T1000 (cell line): ENCODE measurements at regions not wholly inside any gene's neighbourhood (a gene's known extent, or its start where the extent isn't known, plus 50 kb on each side); places are given as distances from the start of the nearest gene placed in this dataset.
"Not testable (repeated sequence)": the region's sequence is repeated elsewhere in the genome, so short reads cannot be mapped to it uniquely, and the experiment has no call there.

Source experiments
- DNase-seq: peaks from one replicate; lab custom pipeline; 2025; ENCODE audit warnings: mixed read lengths; lab: John Stamatoyannopoulos, UW

DNA sequence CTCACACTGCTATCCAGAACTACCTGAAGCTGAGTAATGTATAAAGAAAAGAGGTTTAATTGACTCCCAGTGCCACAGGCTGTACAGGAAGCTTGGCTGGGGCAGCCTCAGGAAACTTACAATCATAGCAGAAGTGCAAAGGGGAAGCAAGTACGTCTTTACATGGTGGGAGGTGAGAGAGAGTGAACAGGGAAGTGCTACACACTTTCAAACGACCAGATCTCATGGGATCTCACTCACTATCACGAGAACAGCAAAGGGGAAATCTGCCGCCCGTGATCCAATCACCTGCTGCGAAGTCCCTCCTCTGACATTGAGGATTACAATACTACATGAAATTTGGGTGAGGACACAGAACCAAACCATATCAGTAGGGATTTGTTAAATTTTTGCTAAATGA is 150.4 kb upstream of the NXPH2 start:
- no peak for DNase-seq

DNA sequence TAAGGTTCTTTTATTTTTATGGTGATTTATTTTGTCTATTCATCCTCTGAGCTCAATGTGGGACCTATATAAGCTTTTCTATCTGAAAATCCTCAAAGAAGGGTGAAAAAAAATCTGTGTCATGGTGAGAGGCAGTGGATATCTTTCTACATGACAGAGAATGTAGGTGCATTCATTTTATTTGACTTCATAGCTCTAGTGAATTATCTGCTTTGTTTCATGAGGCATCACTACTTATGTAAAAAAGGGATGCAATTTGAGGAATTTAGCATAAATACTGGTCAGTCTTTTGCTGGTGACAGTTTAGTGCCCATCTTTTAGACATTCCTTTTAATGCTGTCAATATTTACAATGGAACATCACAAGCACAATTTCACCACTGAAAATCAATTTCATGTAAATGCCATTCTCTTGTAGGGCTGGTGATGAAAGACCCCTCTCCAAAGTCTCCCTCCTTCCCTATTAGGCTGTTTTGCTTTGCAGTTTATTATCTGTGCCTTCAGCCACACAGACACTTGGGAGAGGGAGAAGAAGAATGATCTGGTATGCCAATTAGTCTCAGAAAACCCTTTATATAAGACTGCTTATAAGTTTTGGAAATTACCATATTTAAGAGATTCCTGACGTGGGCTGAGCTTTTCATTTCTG is 148.3 kb upstream of the NXPH2 start:
- DNase-seq: no peak

DNA sequence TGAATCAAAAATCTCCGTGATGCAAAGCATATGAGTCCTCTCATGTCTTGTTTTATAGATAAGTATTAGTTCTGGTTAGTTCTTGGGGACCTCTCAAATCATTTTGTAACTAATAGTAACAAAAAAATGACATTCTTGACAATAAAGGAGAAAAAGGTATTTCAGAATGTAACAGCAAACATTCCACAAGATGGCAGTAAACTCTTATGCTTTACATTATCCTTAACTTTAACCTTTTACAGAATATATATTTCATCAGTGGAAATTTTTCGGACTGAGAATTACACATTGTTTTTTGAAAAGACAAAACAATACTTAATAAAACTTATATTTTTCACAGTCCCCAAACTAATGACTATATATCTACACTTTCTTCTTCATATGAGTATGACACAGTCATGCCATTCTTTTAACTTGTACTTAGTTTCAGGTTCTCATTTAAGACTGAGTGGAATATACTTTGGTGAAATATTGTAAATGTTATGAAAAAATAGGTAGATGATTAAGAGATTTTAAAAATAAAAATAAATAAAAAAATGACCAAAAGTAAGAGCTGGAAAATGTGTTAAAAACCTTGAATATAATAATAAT is 142.9 kb upstream of the NXPH2 start:
- no peak for DNase-seq

DNA sequence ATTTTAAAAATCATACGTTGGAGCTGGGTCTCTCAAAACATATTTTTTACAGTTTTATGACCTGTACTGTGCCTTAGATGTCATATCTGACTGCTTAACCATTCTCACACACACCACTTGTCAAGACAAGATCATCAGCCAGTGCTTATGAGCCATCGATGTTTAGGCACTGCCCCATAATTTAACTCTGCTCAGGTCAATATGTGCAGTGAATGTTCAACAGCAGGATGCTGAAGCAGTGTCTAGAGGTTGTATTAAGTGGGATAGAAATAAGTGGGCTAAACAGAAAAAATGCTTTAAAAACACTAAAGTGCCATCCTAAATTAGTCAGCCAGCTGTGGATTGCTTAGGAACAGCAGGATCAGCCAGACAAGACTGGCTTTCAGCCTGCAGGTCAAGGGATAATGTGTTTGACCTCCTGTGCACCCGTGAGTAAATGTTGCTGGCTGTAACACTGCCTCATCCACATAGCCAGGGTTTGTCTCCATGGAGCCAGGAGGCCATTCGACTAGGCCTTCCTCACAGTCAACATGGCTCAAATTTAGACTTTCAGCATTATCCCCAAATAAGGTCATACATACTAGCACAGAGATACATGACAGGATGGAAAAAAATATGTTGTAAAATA is 139.0 kb upstream of the NXPH2 start:
- no peak for DNase-seq

DNA sequence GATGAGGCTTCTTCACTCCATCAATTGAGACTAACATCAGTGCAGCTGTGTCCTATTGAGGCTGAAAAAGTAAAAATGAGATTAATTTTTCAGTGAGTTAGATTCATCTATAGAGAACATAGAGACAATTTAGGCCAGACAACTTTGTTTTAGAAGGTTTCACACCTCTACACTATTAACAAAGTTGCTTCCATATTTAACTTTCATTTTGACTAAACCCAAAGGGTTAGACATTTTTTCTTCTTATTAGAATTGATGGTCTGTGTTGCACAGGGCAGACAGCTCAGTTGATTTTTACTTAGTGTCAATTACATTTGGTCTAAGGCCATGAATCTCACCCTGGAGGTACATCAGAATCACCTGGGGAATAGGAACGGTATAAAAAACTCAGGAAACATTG is 130.2 kb upstream of the NXPH2 start:
- DNase-seq: no peak

DNA sequence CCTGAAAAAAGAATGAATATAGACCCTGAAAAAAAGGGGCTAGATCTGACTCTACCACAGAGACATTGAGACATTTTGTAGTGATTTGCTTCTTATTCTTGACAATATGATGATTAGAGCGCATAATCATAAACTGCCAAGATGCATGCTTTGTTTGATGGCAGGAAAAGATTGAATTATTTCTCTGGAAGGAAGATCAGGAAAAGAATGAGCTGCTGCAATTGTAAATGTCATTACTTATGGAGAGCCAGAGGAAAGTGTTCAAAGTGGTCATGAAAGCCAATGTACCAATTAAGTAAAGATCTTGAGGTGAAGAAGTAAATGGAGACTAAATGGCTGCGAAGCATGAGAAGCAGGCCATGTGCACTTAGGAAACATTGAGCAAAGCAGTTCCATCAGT is 126.4 kb upstream of the NXPH2 start:
- no peak for DNase-seq

DNA sequence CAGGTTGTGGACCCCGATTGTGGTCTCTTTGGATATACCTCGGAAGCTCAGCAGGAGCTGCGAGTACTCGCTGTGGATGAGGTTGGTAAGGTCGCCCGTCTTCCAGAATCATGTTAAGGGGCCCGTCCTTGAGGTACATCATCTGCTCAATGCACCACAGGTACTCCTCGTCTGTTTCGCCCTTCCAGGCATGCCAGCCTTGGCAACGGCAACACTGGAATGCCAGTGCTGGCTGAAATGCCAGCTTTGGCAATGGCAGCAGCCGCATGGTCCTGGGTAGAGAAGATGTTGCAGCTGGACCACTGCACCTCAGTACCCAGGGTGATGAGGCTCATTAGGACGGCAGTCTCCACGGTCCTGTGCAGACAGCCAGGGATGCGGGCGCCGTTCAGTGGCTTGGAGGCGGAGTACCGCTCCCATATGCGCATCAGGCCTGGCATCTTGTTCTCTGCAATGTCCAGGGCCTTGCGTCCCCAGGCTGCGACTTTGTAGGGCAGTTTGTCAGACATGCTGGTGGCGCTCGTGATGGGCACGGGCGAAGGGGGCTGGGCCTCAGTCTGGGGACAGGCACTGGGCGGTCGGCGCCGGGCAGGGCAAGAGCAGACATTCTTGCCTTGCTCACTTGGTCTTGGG is 122.2 kb upstream of the NXPH2 start:
- DNase-seq: no peak

DNA sequence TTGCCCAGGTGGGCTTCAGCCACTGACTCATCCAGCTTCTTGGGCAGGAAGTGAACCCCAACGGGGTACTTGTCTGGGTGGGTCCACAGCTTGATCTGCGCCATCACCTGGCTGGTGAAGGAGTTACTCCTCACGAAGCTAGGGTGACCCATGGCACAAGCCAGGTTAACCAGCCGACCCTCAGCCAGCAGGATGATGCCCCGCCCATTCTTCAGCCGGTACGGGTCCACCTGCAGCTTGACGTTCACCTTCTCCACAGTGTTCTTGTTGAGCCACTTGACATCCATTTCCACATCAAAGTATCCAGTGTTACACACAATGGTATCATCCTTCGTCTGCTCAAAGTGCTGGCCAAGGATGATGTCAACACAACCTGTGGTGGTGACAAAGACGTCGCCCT is 121.3 kb upstream of the NXPH2 start:
- no peak for DNase-seq

DNA sequence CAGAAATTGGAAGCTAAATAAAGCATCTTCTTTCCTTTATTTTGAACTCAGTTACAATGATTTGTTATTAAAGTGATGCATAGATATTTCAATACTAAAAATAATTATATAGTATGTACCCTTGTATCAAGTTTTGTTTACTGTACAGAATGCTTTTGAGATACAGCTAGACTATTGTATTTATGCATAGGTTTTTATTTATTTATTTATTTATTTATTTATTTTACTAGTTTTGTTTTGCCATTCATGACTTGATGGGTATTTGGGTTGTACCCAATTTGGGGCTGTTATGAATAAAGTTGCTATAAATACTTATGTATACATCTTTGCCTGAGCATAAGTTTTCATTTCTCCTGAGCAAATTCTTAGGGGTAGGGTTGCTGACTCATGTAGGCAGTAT is 118.7 kb upstream of the NXPH2 start:
- no peak for DNase-seq

DNA sequence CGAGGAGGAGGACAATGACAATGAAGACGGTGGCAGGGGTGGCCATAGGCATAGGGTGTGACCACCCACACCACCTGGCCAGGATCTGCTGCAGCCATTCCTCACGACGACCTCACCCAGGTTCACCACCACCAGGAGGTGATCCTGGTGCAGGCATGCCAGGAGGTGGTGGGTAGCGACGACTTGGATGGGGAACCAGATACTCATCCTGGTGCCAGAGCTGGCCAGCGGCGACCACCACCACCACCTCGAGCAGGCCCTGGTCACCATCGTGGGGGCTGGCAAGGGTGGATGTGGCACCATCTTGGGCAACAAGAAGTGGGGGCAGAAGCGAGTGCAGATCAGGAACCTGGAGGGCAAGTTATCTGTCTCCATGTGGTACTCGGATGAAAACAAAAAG is 117.1 kb upstream of the NXPH2 start:
- DNase-seq: no peak

DNA sequence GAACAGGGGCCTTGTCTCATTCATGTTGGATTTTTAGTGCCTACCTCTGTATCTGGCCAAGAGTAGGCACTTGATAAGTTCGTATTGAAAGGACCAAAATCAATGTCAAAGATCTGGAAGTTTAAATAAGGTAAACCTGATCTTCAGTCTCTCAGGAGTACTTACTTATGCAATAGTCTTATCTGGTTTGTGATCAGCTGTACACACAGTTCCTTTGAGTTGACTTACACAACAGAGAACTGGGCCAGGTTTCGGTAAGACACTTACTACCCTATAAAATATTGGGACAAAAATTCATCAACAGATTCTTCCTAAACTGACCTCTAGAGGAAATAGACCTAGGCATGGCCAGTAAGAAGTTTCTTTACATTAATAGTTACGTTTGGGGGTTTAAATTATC is 113.6 kb upstream of the NXPH2 start:
- no peak for DNase-seq

DNA sequence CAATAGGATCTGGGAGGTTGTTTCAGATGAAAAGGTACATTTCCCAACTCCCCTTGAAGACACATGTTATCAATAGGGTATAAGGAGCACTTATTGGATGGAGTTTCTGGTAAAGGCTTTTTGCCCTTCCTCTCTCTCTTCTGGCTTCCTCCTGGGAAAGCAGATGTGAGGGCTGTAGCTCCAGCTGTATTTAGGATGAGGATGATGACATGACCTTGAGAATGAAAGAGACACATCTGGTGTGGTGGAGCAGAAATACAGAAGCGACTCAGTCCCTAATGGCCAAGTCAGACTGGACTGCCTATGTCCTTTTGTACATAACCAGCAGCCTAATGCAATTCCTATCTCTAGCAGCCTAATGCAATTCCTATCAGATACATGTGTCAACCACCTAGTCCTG is 100.9 kb upstream of the NXPH2 start:
- DNase-seq: no peak

DNA sequence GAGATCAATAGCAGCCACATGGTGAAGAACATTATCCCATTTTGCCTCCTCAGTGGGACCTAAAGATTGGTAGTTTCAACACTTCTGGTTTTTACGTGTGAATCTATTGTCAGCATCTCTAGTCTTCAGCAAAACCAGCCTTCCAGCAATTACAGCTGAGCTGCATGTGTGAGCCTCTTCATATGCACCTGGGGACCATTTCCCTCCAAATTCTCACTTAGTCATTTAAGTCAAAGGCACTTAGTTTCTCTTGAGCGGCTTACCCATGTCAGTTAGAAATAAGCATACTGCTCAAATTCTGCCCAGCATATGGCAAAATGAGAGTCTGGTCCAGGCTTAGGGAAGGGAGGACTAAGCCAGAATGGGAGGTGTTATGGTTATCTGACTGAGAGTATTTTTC is 99.7 kb upstream of the NXPH2 start:
- no peak for DNase-seq

DNA sequence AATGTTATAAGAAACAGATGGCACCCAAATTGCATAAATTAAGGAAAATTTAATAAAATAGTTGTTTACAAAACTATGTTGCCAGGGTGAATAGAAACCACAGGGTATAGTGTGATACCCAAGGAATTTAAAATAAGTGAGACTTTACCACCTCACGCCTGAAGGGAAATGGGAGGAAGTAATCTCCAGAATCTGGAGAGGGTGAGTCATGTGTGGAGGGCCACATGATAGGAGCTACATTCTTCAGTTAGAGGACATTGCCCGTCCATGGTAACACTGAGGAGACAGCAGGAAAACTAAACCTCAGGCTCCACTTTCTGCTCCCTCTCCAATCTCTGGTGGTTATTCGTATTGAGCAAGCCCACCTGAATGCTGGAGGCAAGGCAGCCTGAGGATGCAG is 97.2 kb upstream of the NXPH2 start:
- DNase-seq: no peak

DNA sequence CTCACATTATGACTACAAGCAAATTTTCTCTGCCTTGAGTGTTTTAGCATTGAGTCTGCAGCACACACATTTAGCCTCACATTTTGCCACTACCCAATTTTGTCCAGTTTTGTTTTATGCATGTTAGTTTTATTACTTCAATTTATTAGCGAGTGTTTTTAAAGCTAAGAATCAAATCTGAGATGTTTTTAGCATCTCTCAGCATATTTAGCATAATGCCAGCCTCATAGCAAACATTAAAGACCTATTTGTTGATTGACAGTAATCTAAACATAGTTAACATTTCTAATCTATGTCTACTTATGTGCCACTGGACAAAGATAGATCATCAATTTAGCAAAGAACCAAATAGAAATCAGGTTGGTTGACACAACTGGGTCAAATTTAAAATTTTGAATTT is 94.1 kb upstream of the NXPH2 start:
- DNase-seq: no peak

DNA sequence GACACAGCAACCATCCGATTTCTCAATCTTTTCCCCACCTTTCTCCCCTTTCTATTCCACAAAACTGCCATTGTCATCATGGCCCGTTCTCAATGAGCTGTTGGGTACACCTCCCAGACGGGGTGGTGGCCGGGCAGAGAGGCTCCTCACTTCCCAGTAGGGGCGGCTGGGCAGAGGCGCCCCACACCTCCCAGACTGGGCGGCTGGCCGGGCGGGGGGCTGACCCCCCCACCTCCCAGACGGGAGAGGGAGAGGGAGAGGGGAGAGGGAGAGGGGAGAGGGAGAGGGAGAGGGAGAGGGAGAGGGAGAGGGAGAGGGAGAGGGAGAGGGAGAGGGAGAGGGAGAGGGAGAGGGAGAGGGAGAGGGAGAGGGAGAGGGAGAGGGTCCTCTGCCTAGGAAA is 91.9 kb upstream of the NXPH2 start:
- not testable (repeated sequence) for DNase-seq

DNA sequence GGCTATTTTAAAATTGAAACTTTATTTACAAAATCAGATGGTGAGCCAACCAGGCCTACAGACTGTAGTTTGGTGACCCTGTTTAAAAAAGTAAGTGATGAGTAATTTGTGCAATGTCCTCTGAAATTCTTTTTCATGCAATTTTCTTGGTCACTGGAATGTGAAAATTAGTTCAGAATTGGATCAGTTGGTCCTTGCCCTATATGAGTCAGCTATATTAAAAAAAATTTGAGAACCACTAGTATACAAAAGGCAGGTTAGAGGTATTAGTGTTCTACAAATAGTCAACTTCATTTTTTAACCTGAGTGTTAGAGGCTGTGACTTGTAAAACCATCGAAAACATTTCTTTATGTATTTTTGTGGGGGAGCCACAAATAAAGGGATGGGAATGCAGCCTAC is 91.1 kb upstream of the NXPH2 start:
- DNase-seq: no peak

DNA sequence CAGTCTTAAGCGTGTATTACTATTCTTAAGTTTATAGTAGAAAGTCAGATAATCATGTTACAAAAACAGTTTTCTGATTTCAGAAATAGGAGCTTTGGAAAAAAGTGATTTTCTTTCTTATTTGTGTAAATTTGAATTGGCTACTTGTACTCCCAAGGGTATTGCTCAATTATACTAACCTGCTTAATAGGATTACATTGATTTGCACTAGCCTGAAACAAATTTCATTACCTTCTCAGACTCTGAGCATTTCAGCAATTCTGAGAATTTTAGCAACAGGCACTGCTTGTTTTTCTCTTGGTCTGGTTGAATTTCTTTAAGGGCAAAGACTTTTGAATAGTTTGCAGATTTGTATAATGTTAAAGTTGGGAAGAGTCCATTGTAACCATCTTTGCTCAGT is 87.2 kb upstream of the NXPH2 start:
- DNase-seq: no peak

DNA sequence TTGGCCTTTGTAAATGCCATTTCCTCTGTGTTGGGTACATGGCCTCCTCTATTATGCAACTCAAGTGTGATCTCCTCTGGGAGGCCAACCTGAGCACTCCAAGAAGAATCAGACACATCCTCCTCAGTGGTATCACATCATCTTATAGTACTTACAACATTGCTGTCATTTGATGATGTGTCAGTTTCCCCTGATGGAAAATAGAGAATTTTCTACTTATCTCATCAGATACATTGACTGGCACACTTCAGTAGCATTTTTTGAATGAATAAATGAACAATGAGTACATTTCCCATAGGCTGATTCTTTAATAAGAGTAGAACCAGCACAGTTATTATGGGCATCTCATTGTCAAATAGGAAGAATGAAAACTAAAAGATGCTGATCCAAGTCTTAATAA is 86.6 kb upstream of the NXPH2 start:
- DNase-seq: no peak

DNA sequence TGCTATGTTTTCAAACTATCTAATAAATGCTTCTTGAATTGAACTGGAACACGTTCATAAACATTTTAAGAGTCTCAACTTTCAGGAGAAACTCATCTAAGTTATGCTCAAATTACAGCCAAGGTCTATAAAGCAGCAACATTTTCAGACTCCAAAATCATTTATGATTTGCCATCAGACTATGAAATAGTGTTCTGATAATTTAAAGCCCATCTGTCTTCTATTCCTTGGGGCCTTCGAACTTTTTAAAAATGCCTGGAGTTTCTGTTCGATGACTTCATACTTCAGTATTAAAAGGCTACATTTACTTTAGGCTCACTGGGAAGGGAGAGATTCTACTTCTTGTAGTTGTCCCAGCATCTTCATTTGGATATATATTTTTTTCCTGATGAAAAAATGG is 73.6 kb upstream of the NXPH2 start:
- no peak for DNase-seq

DNA sequence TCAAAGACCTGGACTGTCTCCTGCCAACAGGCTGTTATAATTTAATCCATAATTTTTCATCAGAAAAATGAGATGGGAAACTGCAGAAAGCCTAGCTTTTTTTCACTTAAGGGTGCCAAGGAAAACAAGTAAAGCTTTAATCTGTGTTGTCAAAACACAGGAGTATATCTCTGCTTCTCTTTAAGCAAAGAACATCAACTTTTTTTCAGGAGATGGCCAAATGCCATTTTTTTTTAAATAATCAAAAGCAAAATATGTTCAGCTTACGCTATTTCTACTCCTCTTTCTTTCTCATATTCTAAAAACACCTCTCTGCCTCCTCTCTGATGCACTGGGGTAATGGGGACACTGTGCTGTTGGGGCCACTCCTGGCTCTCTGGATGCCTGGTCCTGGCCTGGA is 73.1 kb upstream of the NXPH2 start:
- no peak for DNase-seq

DNA sequence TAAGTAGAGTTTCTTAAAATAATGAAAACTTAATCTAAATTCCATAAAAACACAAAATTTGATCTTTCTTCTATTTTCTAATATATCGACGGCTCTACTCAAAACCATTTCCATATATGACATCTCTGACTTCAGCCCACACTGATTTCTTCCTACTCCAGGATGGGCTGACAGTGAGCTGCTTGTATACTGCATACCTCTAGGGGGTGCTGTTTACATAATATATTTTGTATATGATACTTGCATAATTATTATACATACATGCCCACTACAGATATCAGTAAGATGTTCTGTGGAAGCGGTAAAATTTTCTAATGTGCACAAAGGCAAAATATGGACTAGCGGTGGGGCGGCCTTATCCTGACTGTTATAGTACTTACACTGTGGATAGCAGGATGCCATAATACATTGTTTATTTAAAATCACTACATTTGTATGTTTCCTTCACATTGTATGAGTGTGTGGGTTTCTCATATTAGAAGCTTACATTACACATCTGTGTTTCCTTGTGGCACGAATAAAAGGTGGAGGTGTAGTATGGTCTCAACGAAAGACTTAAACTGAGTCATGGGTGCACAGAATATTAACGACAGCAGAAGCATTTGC is 66.1 kb upstream of the NXPH2 start:
- DNase-seq: no peak

DNA sequence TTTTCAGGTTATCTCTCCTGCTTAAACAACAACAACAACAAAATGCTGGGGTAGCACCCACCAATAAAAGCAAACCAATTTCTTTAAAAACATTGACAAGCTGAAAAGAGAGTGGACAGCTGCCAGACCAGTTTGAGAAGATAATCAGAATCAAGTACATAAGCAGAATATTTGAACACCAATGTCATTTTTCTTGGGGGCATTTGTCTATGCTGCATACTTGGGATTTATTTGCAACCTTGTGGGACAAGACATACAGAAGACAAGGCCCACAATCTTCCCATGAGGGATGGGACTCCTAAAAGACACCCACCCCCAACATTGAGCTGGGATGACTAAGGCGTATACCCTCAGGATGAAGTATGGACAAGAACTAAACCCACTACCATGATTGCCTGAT is 62.2 kb upstream of the NXPH2 start:
- DNase-seq: no peak
